Neural crest cell (in vitro differentiated cells): ENCODE measurements at regions not wholly inside any gene's neighbourhood (a gene's known extent, or its start where the extent isn't known, plus 50 kb on each side); places are given as distances from the start of the nearest gene placed in this dataset.

Experiments
- DNase-seq: peaks from one replicate; pipeline ENCODE4 v3.0.0; 2021; ENCODE audit warnings: low read depth, mixed read lengths, low spot score
- H3K27ac Mint-ChIP-seq: one replicate; pipeline ENCODE4 v1.8.0; 2021; ENCODE audit warnings: mild to moderate bottlenecking, mixed read lengths; ENCODE audit not compliant: unreplicated experiment
- H3K27me3 Mint-ChIP-seq: 2 replicates; pipeline ENCODE4 v1.8.0; 2021; ENCODE audit warnings: low read depth, mild to moderate bottlenecking, mixed read lengths
- H3K36me3 Mint-ChIP-seq: 2 replicates; pipeline ENCODE4 v1.8.0; 2021; ENCODE audit warnings: low read depth, mild to moderate bottlenecking, mixed read lengths
- H3K4me1 Mint-ChIP-seq: 2 replicates; pipeline ENCODE4 v1.8.0; 2021; ENCODE audit warnings: mixed read lengths
- H3K4me3 Mint-ChIP-seq: one replicate; pipeline ENCODE4 v1.8.0; 2021; ENCODE audit warnings: mild to moderate bottlenecking, mixed read lengths
- H3K9me3 Mint-ChIP-seq: 2 replicates; pipeline ENCODE4 v1.8.0; 2021; ENCODE audit warnings: mixed read lengths
- TF ChIP-seq, protein P1 (sequence below): fragments of 200-600 bp; sonication (generic); conservative IDR thresholded peaks from 2 replicates; pipeline ENCODE4 v1.5.0; 2021; ENCODE audit warnings: antibody characterized with exemption, mild to moderate bottlenecking

DNA sequence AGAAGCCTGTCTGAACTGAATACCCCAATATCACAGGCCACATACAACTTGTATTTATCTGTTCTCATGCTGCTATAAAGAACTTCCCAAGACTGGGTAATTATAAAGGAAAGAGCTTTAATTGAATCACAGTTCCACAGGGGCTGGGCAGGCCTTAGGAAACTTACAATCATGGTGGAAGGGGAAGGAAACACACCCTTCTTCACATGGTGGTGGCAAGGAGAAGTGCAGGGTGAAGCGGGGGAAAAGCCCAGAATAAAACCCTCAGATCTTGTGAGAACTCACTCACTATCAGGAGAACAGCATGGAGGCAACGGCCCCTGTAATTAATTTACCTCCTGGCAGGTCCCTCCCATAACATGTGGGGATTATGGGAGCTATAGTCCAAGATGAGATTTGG lies 50.3 kb upstream of the FNDC1 start:
- H3K4me1 Mint-ChIP-seq, result no peaks in the 10 kb centered on the region
- no peak overlapping the region for H3K27ac Mint-ChIP-seq

DNA sequence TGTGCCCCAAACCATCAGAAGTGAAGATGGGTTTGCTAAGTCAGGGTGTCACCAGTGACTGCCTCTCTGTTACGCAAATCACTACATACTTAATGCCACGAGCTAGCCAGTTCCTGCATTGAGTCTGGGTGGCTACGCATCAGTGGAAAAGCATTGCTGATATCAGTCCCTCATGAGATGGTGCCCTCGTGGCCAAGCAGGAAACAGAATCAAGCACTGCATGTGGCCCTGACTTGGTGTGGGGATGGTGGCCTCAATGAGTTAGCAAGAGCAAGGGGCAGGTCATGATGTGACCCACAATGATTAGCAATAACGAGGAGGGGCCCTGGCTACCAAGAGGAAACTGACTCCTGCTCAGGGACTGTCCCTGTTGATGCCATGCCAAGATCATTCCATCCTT lies 51.6 kb upstream of the FNDC1 start:
- no peak for DNase-seq
- Mint-ChIP-seq H3K4me1 (no peaks in the 10 kb centered on the region), H3K27me3 (peaks cover 3% of the 10 kb centered on the region), H3K36me3 (no peaks in the 10 kb centered on the region), H3K9me3 (no peaks in the 10 kb centered on the region), H3K27ac (no peak overlapping the region), H3K4me3 (no peak overlapping the region)
- TF ChIP-seq, protein P1, sequence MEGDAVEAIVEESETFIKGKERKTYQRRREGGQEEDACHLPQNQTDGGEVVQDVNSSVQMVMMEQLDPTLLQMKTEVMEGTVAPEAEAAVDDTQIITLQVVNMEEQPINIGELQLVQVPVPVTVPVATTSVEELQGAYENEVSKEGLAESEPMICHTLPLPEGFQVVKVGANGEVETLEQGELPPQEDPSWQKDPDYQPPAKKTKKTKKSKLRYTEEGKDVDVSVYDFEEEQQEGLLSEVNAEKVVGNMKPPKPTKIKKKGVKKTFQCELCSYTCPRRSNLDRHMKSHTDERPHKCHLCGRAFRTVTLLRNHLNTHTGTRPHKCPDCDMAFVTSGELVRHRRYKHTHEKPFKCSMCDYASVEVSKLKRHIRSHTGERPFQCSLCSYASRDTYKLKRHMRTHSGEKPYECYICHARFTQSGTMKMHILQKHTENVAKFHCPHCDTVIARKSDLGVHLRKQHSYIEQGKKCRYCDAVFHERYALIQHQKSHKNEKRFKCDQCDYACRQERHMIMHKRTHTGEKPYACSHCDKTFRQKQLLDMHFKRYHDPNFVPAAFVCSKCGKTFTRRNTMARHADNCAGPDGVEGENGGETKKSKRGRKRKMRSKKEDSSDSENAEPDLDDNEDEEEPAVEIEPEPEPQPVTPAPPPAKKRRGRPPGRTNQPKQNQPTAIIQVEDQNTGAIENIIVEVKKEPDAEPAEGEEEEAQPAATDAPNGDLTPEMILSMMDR, result no peak

More for the DNA sequence above, 50.3 kb upstream of the FNDC1 start:
- TF ChIP-seq, protein P1, result no peak
- no peak for DNase-seq
- H3K9me3 Mint-ChIP-seq, result no peaks in the 10 kb centered on the region
- peaks cover 8% of the 10 kb centered on the region for H3K27me3 Mint-ChIP-seq
- no peaks in the 10 kb centered on the region for H3K36me3 Mint-ChIP-seq
- no peak overlapping the region for H3K4me3 Mint-ChIP-seq

DNA sequence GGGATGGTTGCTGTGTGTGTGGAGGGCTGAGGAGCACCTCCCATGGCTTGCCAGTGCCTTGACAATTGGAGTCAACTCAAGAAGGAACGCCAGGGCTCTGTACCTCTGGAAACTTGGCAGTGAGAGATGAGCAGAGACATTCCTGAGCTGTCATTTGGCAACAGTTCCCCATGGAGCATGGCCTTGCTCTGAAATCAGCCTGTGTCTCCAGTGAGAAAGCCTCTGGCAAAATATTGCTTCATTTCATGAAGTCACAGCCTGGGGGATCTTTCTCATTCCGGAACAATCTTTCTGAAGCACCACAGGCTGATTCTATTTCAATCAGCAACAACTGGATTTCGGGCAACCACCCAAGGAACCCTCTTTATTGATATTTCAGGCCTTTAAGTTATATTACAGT lies 52.2 kb upstream of the FNDC1 start:
- no peak for DNase-seq
- no peak overlapping the region for H3K4me3 Mint-ChIP-seq
- H3K4me1 Mint-ChIP-seq, result no peaks in the 10 kb centered on the region
- H3K27me3 Mint-ChIP-seq, result peaks cover 3% of the 10 kb centered on the region
- no peak overlapping the region for H3K27ac Mint-ChIP-seq
- no peaks in the 10 kb centered on the region for H3K36me3 Mint-ChIP-seq
- no peaks in the 10 kb centered on the region for H3K9me3 Mint-ChIP-seq
- TF ChIP-seq, protein P1, result no peak

DNA sequence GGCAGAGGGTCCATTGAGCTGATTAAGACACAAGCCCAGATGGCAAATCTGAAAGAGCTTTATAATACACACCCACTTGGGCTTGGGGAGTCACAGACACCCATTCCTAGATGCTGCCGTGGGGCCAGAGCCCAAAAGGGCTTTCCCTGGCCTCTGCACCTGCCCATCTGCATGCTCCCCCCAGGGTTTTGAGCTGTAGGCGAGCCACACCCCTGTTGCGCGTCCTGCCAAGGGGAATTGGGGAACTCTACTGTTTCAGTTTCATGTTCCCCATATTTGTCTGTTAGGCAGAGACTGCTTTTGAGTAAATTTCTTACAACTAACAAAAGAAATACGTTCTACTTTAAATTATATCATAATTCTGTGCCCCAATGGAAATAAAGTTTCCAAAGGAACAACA lies 52.9 kb upstream of the FNDC1 start:
- Mint-ChIP-seq H3K9me3 (no peaks in the 10 kb centered on the region), H3K4me1 (no peaks in the 10 kb centered on the region), H3K27me3 (peaks cover 3% of the 10 kb centered on the region), H3K4me3 (no peak overlapping the region), H3K36me3 (no peaks in the 10 kb centered on the region), H3K27ac (no peak overlapping the region)
- TF ChIP-seq, protein P1, result no peak
- no peak for DNase-seq

DNA sequence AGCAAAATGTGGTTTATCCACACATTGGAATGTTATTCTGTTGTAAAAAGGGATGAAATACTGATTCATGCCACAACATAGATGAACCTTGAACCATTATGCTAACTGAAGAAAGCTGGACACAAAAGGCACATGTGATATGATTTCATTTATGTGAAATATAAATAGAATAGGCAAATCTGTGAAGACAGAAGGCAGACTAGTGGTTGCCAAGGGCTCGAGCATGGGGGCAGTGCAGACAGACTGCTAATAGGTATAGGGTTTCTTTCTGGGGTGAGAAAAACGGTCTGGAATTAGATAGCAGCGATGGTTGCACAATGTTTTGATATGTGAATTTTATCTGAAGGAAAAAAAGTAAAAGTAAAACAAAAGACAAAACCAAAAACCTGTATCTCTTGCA lies 54.6 kb upstream of the FNDC1 start:
- Mint-ChIP-seq H3K4me1 (no peaks in the 10 kb centered on the region), H3K4me3 (no peak overlapping the region), H3K36me3 (no peaks in the 10 kb centered on the region), H3K27ac (no peak overlapping the region), H3K9me3 (no peaks in the 10 kb centered on the region), H3K27me3 (peaks cover 3% of the 10 kb centered on the region)
- no peak for DNase-seq
- TF ChIP-seq, protein P1, result no peak

DNA sequence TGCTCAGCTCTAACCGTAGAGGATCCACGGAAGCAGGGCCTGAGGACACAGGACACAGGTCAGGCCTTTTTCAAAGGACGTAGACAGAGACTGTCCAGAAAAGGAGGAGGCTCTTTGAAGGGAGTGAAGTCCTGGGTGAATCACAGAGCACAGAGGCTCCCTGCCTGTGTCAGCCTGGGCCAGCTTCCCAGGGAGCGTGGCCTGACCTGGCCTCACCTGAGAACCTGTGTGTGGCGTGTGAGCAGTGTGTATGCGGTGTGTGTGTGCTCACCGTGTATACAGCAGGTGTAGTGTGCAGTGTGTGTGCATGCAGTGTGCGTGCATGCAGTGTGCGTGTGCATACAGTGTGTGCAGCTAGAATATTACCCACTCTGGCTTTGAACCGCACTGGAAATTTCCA lies 56.0 kb upstream of the FNDC1 start:
- no peaks in the 10 kb centered on the region for H3K36me3 Mint-ChIP-seq
- H3K4me3 Mint-ChIP-seq, result no peak overlapping the region
- TF ChIP-seq, protein P1, result no peak
- no peak overlapping the region for H3K27ac Mint-ChIP-seq
- H3K9me3 Mint-ChIP-seq, result no peaks in the 10 kb centered on the region
- H3K4me1 Mint-ChIP-seq, result no peaks in the 10 kb centered on the region
- DNase-seq, result no peak
- H3K27me3 Mint-ChIP-seq, result no peaks in the 10 kb centered on the region
